GM23248 (cell line): ENCODE measurements at regions not wholly inside any gene's neighbourhood (a gene's known extent, or its start where the extent isn't known, plus 50 kb on each side); places are given as distances from the start of the nearest gene placed in this dataset.

Experiments
- DNase-seq: peaks from one replicate; pipeline ENCODE4 v3.0.0-alpha.2; 2015
- H2AFZ ChIP-seq: fragments of 200-600 bp; sonication (generic); 2 replicates; pipeline ENCODE4 v1.6.1; 2016; ENCODE audit warnings: antibody characterized with exemption
- H3F3A ChIP-seq: fragments of 200-600 bp; sonication (generic); 2 replicates; pipeline ENCODE4 v1.6.1; 2016; ENCODE audit warnings: mild to moderate bottlenecking, antibody characterized with exemption, mixed run types; ENCODE audit not compliant: insufficient read depth
- H3K27ac ChIP-seq: fragments of 200-600 bp; sonication (generic); 2 replicates; pipeline ENCODE4 v1.5.1; 2016; ENCODE audit warnings: mild to moderate bottlenecking
- H3K27me3 ChIP-seq: fragments of 200-600 bp; sonication (generic); replicated peaks from 2 replicates; pipeline ENCODE4 v1.6.1; 2016; ENCODE audit warnings: mild to moderate bottlenecking; ENCODE audit not compliant: insufficient read depth
- H3K36me3 ChIP-seq: fragments of 200-600 bp; sonication (generic); 2 replicates; pipeline ENCODE4 v1.6.1; 2016; ENCODE audit warnings: low read depth, mild to moderate bottlenecking
- H3K4me1 ChIP-seq: fragments of 200-600 bp; sonication (generic); 2 replicates; pipeline ENCODE4 v1.6.1; 2016; ENCODE audit warnings: mild to moderate bottlenecking; ENCODE audit not compliant: insufficient read depth
- H3K4me2 ChIP-seq: fragments of 200-600 bp; sonication (generic); one replicate; pipeline ENCODE4 v1.6.1; 2016; ENCODE audit warnings: mild to moderate bottlenecking; ENCODE audit not compliant: unreplicated experiment
- H3K4me3 ChIP-seq: fragments of 200-600 bp; sonication (generic); 2 replicates; pipeline ENCODE4 v1.5.1; 2016; ENCODE audit warnings: mild to moderate bottlenecking
- H3K79me2 ChIP-seq: fragments of 200-600 bp; sonication (generic); 2 replicates; pipeline ENCODE4 v1.6.1; 2016; ENCODE audit warnings: mild to moderate bottlenecking; ENCODE audit not compliant: insufficient read depth
- H3K9ac ChIP-seq: fragments of 200-600 bp; sonication (generic); 2 replicates; pipeline ENCODE4 v1.6.1; 2016; ENCODE audit warnings: mild to moderate bottlenecking
- H3K9me2 ChIP-seq: fragments of 200-600 bp; sonication (generic); 2 replicates; pipeline ENCODE4 v1.6.1; 2016; ENCODE audit warnings: mixed run types, mild to moderate bottlenecking, moderate library complexity; ENCODE audit not compliant: insufficient read depth
- H3K9me3 ChIP-seq: fragments of 200-600 bp; sonication (generic); one replicate; pipeline ENCODE4 v1.6.1; 2017; ENCODE audit warnings: low read depth
- H4K20me1 ChIP-seq: fragments of 200-600 bp; sonication (generic); 2 replicates; pipeline ENCODE4 v1.6.0; 2016; ENCODE audit not compliant: insufficient read depth
- EZH2 ChIP-seq: fragments of 200-600 bp; sonication (generic); IDR thresholded peaks from 2 replicates; pipeline ENCODE4 v1.6.1; 2018; ENCODE audit warnings: antibody characterized with exemption, mild to moderate bottlenecking; ENCODE audit not compliant: insufficient read depth, poor library complexity, severe bottlenecking
- EZH2phosphoT487 ChIP-seq: fragments of 200-600 bp; sonication (generic); IDR thresholded peaks from 2 replicates; pipeline ENCODE4 v1.6.1; 2018; ENCODE audit warnings: antibody characterized with exemption, moderate library complexity, mild to moderate bottlenecking, low read depth; ENCODE audit not compliant: insufficient read depth
- WGBS, 2 experiments: methylation state at CpG; one replicate each; pipeline ENCODE4 v1.1.6; 2015 to 2017; ENCODE audit warnings: low lambda C conversion rate in 2 of 2, low coverage in 1 of 2; ENCODE audit errors: missing lambda C conversion rate in 2 of 2; 5-methylcytosine and 5-hydroxymethylcytosine counted together
- in situ Hi-C: fragments of 300-500 bp; cut with MboI; formaldehyde crosslinking; loops from 2 replicates; pipeline ENCODE4 v1.15.0; 2020

- TF ChIP-seq EZH2, result no peak
- no peak for TF ChIP-seq EZH2phosphoT487
- in situ Hi-C loops, result no loop called here
- Histone ChIP-seq H3K4me1 (no peaks in the 10 kb centered on the region), H3K9me2 (no peaks in the 10 kb centered on the region), H3K9me3 (no peaks in the 10 kb centered on the region), H3K27ac (no peak overlapping the region), H3K36me3 (no peaks in the 10 kb centered on the region), H3K4me2 (no peak overlapping the region), H4K20me1 (no peaks in the 10 kb centered on the region), H3K27me3 (no peaks in the 10 kb centered on the region), H3K79me2 (no peaks in the 10 kb centered on the region), H2AFZ (no peak overlapping the region), H3K4me3 (no peak overlapping the region), H3F3A (no peaks in the 10 kb centered on the region), H3K9ac (no peak overlapping the region)
- no peak for DNase-seq
- 63% methylated on average over 3 of the region's 3 CpGs for WGBS, 2 experiments
Measured at GRCh38 chrX:110428144-110428543, 69.5 kb downstream of the RTL9 start.

GRCh38 chrX:110430293-110431076 is 71.8 kb downstream of the RTL9 start:
- Histone ChIP-seq H3K9ac (no peak overlapping the region), H2AFZ (no peak overlapping the region), H3K79me2 (no peaks in the 10 kb centered on the region), H3K4me1 (no peaks in the 10 kb centered on the region), H3K4me2 (no peak overlapping the region), H3K9me2 (no peaks in the 10 kb centered on the region), H4K20me1 (no peaks in the 10 kb centered on the region), H3K27ac (no peak overlapping the region), H3K27me3 (no peaks in the 10 kb centered on the region), H3F3A (no peaks in the 10 kb centered on the region), H3K4me3 (no peak overlapping the region), H3K9me3 (no peaks in the 10 kb centered on the region), H3K36me3 (no peaks in the 10 kb centered on the region)
- WGBS, 2 experiments, result 86 to 100% methylated on average over 1 of the region's 1 CpG
- TF ChIP-seq EZH2phosphoT487 (no peak), EZH2 (no peak)
- DNase-seq, result no peak
- in situ Hi-C loops, result no loop called here

- Histone ChIP-seq H2AFZ (no peak overlapping the region), H3K27ac (no peak overlapping the region), H3K79me2 (no peaks in the 10 kb centered on the region), H3K36me3 (no peaks in the 10 kb centered on the region), H3K4me1 (no peaks in the 10 kb centered on the region), H3K9me3 (no peaks in the 10 kb centered on the region), H3K27me3 (no peaks in the 10 kb centered on the region), H3K9ac (no peak overlapping the region), H3K9me2 (no peaks in the 10 kb centered on the region), H4K20me1 (no peaks in the 10 kb centered on the region), H3F3A (no peaks in the 10 kb centered on the region), H3K4me3 (no peak overlapping the region), H3K4me2 (no peak overlapping the region)
- in situ Hi-C loops, result no loop called here
- WGBS, 2 experiments, result 20 to 23% methylated on average over 4 to 12 of the region's 12 CpGs
- TF ChIP-seq EZH2 (no peak), EZH2phosphoT487 (no peak)
- DNase-seq, result no peak
Measured at GRCh38 chrX:110432091-110432905, 73.7 kb downstream of the RTL9 start.

GRCh38 chrX:110432906-110433215 is 74.2 kb downstream of the RTL9 start:
- no peaks in the 10 kb centered on the region for H3K4me1 ChIP-seq
- no peak for DNase-seq
- H3K27me3 ChIP-seq, result no peaks in the 10 kb centered on the region
- no peaks in the 10 kb centered on the region for H3K9me3 ChIP-seq
- H3F3A ChIP-seq, result no peaks in the 10 kb centered on the region
- H2AFZ ChIP-seq, result no peak overlapping the region
- WGBS, 2 experiments, result 38 to 43% methylated on average over 6 of the region's 6 CpGs
- no peaks in the 10 kb centered on the region for H4K20me1 ChIP-seq
- H3K9ac ChIP-seq, result no peak overlapping the region
- no peak overlapping the region for H3K4me3 ChIP-seq
- H3K4me2 ChIP-seq, result no peak overlapping the region
- no peaks in the 10 kb centered on the region for H3K36me3 ChIP-seq
- TF ChIP-seq EZH2phosphoT487 (no peak), EZH2 (no peak)
- no peaks in the 10 kb centered on the region for H3K79me2 ChIP-seq
- no peaks in the 10 kb centered on the region for H3K9me2 ChIP-seq
- no peak overlapping the region for H3K27ac ChIP-seq
- in situ Hi-C loops, result no loop called here
